GM21723 (cell line): ENCODE measurements at regions not wholly inside any gene's neighbourhood (a gene's known extent, or its start where the extent isn't known, plus 50 kb on each side); places are given as distances from the start of the nearest gene placed in this dataset.

Experiments
- ATAC-seq: cut with Tn5 transposase; IDR thresholded peaks from one replicate; pipeline ENCODE4 v1.9.1; 2021; ENCODE audit warnings: mild to moderate bottlenecking, moderate library complexity; ENCODE audit not compliant: unreplicated experiment

GRCh38 chrX:39710776-39711175 lies 387.0 kb downstream of the BCOR start:
- ATAC-seq = no peak

DNA sequence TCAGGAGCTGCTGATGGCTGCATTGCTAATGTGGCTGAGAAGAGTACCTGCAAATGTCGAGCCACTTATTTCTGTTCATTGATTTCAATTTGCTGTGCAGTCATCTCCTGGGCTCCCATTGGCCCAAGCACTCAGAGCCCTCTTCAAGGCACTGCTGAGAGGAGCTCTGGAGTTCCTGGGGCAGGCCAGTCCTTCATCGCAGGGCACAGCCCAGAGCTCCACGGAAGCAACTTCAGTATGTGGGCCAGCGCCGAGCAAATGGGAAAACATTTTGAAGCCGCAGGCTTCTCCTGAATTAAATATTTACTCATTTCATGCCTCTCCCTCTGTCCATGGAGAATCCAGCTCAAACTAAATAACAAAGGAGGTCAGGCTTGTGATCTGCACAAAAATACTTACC lies 383.3 kb downstream of the BCOR start:
- no peak for ATAC-seq

GRCh38 chrX:39716401-39716800 lies 381.4 kb downstream of the BCOR start:
- no peak for ATAC-seq

- no peak for ATAC-seq
Measured at GRCh38 chrX:39716802-39717540, 380.8 kb downstream of the BCOR start.

DNA sequence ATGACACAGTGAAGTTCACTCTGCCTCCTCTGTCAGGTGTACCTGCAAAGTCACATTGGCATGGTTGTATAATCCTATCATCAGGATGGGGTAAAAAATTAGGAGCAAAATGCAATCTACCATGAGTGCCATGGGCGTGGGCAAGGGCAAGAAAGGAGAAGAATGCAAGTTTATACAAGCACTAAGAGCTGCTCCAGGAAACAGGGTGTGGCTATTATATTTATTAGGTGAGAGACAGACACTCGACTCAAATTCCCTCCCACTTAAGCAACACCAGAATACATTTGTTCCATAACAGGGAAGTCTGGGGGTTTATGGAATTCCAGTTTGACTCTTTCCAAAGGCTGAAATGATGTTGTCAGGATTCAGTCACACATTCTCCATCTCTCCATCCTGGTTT lies 378.8 kb downstream of the BCOR start:
- ATAC-seq = no peak

GRCh38 chrX:39720945-39721344 lies 376.8 kb downstream of the BCOR start:
- no peak for ATAC-seq

GRCh38 chrX:39721566-39722279 lies 376.0 kb downstream of the BCOR start:
- no peak for ATAC-seq

GRCh38 chrX:39724544-39724943 lies 373.2 kb downstream of the BCOR start:
- no peak for ATAC-seq

- ATAC-seq = no peak
Measured at GRCh38 chrX:39725114-39725513, 372.6 kb downstream of the BCOR start.

GRCh38 chrX:39725928-39726619 lies 371.7 kb downstream of the BCOR start:
- ATAC-seq = no peak

DNA sequence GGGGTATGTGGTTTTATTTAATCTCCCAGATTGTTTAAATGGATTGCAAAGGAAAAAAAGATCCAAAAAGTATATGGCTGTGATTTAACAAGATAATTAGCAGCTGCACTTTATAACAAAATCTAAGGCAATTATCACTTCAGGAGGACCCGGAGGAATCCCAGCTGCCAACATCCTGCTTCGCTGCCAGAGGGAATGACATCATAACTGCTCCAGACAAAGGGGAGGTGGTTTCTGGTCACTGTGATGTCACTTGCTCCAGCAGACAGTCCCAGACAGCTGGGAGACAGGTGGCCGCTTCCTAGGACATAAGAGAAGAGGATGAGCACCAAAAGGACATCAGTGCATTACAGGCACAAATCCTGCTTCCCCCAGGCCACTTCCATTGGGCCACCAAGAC lies 371.0 kb downstream of the BCOR start:
- ATAC-seq = no peak

DNA sequence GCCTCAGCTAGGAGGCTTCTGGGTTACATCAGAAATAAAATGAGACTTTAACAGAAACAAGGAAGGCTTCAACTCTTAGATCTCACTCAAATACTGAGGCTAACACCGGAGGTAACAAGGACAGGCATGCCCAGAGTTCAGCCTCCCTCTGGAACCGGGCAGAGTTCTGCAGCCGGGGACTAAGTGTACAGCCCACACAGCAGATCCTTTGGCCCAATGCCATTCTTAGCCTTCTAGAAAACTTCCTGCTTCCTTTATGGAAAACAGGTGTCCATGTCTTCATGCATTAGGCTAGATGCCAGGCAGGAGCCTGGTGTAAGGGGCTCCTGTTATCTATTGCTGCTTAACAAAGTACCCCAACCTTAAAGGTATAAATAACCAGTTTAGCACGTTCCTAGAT lies 369.7 kb downstream of the BCOR start:
- no peak for ATAC-seq

- no peak for ATAC-seq
Measured at GRCh38 chrX:39728852-39729598, 368.7 kb downstream of the BCOR start.

- no peak for ATAC-seq
Measured at GRCh38 chrX:39729981-39730661, 367.6 kb downstream of the BCOR start.

GRCh38 chrX:39730662-39731329 lies 367.0 kb downstream of the BCOR start:
- no peak for ATAC-seq

DNA sequence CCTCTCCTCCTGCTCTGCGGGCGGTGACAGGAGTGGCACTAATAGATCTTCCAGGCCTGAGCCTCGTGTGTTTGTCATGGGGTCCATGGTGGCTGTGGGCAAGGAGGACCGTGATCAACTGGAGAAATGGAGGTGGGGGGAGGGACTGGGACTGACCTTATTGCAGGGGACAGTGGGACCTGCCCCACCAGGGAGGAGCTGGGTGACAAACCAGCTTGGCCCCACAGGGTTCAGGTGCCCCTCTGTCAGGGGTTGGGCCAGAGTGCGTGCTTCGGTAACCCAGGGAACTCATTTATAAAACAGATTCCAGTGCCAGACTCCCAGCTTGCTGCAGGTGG lies 366.5 kb downstream of the BCOR start:
- no peak for ATAC-seq

GRCh38 chrX:39731735-39732134 lies 366.0 kb downstream of the BCOR start:
- ATAC-seq = no peak

DNA sequence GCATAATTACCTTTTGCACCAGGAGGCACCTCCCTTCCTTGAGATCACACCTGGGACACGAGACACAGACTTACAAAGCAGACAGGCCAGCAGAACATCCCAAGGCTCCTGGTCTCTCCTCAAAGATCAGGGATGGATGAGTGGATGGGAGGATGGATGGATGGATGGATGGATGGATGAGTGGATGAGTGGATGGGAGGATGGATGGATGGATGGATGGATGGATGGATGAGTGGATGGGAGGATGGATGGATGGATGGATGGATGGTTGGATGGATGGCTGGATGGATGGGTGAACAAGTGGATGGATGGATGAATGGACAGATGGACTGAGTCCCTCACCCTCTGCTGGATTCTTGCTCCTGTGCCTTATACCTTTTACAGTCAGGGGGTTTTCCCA lies 364.0 kb downstream of the BCOR start:
- ATAC-seq = no peak

DNA sequence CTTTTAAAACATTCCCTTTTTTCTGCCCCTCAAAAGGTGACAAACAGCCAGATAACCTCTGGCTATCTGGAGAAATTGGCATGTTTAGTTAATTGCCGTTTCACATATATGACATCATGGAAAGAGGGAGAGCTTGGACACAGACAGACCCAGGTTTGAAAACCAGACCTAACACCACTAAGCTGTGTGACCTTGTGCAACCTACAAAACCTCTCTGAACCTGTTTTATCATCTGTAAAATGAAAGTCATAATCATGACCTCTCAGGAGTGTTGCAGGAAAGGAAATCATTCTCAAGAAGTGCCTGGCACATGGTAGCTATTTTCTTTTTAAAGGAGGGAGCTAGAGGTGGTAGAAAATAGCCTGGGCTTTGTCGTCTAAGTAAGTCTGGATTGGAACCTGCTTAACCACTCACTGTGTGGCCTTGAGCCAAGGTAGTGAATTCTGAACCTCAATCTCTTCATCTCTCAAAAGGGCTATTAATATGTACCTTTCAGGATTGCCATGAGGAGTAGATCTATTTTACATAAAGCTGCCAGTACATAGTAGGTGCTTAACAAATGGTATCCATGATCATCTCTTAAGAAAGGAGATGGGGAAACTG lies 363.5 kb downstream of the BCOR start:
- no peak for ATAC-seq
